ENCODE measurements at regions not wholly inside any gene's neighbourhood (a gene's known extent, or its start where the extent isn't known, plus 50 kb on each side); places are given as distances from the start of the nearest gene placed in this dataset.

DNA sequence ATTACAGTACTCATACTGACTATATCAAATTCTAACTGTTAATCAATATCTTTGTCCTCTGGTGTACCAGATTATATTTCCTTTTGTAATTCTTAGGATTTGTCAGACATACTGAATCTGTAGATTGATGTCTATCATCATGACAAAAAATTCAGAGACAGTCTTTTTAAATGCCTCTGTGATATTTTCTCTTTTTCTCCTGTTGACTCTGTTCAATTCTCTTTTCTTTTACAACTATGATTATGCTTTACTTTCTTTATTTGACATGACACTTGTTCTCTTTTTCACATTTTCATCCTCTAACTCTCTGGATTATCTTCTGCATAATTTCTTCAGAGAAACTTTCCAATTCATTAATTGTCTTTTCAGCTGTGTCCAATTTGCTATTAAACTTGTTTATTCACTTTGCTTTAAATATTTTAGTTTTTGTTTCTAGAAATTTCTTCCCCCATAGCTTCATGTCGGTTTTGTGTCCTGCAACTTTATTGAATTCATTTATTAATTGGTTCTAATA is 153.6 kb downstream of the PFKFB3 start:
- TF ChIP-seq, protein P1, sequence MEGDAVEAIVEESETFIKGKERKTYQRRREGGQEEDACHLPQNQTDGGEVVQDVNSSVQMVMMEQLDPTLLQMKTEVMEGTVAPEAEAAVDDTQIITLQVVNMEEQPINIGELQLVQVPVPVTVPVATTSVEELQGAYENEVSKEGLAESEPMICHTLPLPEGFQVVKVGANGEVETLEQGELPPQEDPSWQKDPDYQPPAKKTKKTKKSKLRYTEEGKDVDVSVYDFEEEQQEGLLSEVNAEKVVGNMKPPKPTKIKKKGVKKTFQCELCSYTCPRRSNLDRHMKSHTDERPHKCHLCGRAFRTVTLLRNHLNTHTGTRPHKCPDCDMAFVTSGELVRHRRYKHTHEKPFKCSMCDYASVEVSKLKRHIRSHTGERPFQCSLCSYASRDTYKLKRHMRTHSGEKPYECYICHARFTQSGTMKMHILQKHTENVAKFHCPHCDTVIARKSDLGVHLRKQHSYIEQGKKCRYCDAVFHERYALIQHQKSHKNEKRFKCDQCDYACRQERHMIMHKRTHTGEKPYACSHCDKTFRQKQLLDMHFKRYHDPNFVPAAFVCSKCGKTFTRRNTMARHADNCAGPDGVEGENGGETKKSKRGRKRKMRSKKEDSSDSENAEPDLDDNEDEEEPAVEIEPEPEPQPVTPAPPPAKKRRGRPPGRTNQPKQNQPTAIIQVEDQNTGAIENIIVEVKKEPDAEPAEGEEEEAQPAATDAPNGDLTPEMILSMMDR (IDR thresholded peaks at IDR 0.05) = no peak
- no peak for TF ChIP-seq POLR2A (IDR thresholded peaks at IDR 0.05; ENCODE audit: low read depth)
